ENCODE measurements at regions not wholly inside any gene's neighbourhood (a gene's known extent, or its start where the extent isn't known, plus 50 kb on each side); places are given as distances from the start of the nearest gene placed in this dataset.

DNA sequence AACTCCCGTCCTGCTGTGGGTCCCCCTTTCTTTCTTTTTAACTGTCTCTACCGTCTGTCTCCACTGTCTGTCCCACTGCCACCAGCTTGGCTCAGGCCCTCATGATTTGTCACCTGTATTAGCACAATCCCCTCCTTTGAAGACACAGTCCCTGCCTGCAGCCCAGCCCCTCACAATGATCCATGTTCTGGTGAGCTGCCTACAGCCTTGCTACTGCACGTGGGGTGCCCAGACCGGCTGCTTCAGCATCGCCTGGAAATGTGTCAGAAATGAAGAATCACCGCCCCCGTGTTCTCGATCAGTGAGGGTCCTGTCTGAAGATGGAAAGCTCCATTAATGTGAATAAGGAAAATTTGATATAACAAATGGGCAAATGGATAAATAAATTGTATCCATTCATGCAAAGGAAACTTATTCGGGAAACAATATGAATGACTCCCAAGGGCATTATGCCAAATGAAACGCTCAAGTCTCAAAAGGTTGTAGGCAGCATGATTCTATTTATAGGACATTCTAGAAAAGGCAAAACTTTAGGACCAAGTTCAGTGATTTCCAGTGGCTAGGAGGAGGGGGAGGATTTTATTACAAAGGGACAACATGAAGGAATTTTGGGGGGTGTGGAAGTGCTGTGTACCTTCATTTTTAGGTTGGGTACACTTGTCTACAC, 59.4 kb upstream of the CD83 start:
- no peak for DNase-seq (ENCODE audit: extremely low read depth, low read depth)
- TF ChIP-seq, protein P1, sequence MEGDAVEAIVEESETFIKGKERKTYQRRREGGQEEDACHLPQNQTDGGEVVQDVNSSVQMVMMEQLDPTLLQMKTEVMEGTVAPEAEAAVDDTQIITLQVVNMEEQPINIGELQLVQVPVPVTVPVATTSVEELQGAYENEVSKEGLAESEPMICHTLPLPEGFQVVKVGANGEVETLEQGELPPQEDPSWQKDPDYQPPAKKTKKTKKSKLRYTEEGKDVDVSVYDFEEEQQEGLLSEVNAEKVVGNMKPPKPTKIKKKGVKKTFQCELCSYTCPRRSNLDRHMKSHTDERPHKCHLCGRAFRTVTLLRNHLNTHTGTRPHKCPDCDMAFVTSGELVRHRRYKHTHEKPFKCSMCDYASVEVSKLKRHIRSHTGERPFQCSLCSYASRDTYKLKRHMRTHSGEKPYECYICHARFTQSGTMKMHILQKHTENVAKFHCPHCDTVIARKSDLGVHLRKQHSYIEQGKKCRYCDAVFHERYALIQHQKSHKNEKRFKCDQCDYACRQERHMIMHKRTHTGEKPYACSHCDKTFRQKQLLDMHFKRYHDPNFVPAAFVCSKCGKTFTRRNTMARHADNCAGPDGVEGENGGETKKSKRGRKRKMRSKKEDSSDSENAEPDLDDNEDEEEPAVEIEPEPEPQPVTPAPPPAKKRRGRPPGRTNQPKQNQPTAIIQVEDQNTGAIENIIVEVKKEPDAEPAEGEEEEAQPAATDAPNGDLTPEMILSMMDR (IDR thresholded peaks at IDR 0.05; ENCODE audit: low read depth, low read length, missing control alignments): no peak
- H3K4me3 ChIP-seq (replicated peaks; ENCODE audit: low read depth, low read length): no peak overlapping the region

DNA sequence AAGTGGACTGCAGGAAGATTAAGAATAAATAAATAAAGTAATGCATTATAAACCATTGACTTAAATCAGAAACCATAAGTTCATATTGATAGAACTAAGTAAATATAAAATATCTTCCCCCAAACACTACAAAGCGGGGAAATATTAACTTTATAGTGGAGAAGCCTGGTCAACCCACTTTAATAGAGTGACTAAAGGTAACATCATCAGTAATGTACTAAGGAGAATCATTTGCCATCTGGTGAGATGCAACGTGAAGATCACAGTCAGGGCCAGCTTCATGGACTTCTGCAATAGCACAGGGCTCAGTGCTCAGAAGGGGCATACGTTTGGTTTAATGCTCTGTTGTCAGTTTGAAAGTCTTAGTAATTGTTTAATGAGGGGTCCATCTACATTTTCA, 58.8 kb upstream of the CD83 start:
- TF ChIP-seq, protein P1 (IDR thresholded peaks at IDR 0.05; ENCODE audit: low read depth, low read length, missing control alignments): no peak
- DNase-seq (ENCODE audit: extremely low read depth, low read depth): no peak
- H3K4me3 ChIP-seq (replicated peaks; ENCODE audit: low read depth, low read length): no peak overlapping the region

DNA sequence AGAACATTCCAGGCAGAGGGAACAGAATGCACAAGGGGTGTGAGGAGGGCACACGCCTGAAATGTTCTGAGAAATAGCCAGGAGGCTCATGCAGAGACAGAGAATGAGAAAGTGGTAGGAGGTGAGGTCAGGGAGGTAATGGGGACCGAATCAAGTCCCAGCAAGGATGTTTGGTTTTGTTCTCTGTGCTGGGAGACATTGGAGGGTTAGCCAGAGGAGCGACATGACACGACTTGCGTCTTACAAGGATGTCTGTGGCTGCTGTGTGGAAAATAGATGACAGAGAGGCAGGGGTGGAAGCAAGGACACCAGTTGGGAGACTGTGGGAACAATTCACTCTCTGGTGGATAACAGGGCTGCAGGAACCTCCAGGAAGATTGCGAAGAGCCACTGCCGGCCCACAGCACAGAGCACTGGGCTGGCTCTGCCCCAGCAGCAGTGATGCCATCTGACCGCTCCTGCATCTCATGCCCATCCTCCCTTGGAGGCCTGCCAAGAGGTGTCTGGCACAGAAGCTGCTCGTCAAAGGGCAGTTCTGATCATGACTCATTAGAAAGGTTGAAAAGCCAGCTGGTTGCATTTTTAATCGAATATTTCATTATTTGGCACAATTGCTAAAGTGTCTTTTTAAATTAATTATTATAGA, 57.7 kb upstream of the CD83 start:
- no peak for DNase-seq (ENCODE audit: extremely low read depth, low read depth)
- no peak overlapping the region for H3K4me3 ChIP-seq (replicated peaks; ENCODE audit: low read depth, low read length)
- TF ChIP-seq, protein P1 (IDR thresholded peaks at IDR 0.05; ENCODE audit: low read depth, low read length, missing control alignments): no peak

DNA sequence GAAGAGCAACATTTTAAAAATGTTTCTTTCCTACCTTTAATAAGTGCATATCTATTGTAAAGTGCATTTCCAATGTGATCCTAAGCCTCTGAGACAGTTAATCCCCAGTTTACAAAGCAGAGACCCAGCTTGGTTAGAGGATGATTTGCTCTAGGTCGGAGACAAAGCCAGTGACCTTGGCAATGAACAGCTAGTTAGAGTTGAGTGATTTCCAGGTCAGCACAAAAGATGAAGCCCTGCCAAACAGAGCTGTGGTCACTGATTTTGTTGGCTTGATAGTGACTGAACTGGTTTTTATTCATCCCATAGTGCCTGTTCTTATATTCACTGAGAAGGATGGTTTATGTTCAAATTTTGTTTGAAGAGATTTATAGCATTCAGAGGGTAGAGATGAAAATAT, 56.6 kb upstream of the CD83 start:
- DNase-seq (ENCODE audit: extremely low read depth, low read depth): no peak

DNA sequence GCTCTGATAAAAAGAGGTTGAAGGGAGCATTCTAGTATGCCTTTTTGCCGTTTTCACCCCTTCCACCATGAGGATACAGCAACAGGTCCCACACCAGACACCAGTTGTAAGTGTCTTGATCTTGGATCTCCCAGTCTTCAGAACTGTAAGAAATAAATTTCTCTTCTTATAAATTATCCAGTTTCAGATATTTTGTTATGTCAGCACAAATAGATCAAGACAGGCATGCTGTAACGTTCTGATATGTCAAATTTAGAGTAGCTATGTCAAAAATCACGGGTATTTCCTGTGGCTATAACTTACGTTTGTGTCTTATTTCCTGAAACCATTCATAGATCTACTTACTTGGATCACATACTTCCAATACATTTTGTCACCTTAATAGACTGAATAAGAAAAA, 55.9 kb upstream of the CD83 start:
- no peak overlapping the region for H3K4me3 ChIP-seq (replicated peaks; ENCODE audit: low read depth, low read length)
- DNase-seq (ENCODE audit: extremely low read depth, low read depth): no peak
- TF ChIP-seq, protein P1 (IDR thresholded peaks at IDR 0.05; ENCODE audit: low read depth, low read length, missing control alignments): no peak

More for the DNA sequence above, 56.6 kb upstream of the CD83 start:
- TF ChIP-seq, protein P1 (IDR thresholded peaks at IDR 0.05; ENCODE audit: low read depth, low read length, missing control alignments): no peak
- H3K4me3 ChIP-seq (replicated peaks; ENCODE audit: low read depth, low read length): no peak overlapping the region

DNA sequence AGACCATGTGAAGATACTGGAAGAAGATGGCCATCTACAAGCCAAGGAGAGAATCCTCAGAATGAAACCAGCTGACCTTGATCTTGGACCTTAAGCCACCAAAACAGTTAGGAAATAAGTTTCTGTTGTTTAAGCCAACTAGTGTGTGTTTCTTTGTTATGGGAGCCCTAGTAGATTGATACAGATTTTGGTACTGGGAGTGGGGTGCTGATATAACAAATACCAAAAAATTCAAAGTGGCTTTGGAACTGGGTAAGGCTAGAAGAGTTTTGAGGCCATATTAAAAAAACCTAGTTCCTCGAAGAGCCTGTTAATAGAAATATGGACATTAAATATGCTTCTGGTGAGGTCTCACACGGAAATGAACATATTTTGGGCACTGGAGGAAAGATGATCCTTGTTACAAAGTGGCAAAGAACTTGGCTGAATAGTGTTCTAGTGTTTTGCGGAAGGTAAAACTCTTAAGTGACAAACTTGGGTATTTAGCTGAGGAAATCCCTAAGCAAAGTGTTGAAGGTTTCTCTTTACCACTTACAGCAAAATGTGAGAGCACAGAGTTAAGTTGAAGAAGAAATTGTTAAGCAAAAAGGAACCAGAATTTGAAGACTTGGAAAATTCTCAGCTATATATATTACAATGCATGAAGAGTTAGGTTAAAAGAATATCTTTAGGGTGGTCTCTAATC, 55.1 kb upstream of the CD83 start:
- TF ChIP-seq, protein P1 (IDR thresholded peaks at IDR 0.05; ENCODE audit: low read depth, low read length, missing control alignments): no peak
- H3K4me3 ChIP-seq (replicated peaks; ENCODE audit: low read depth, low read length): no peak overlapping the region
- no peak for DNase-seq (ENCODE audit: extremely low read depth, low read depth)

All from HFF-Myc (cell line).